Endothelial cell of hepatic sinusoid (primary cell): ENCODE measurements at regions not wholly inside any gene's neighbourhood (a gene's known extent, or its start where the extent isn't known, plus 50 kb on each side); places are given as distances from the start of the nearest gene placed in this dataset.

ENCODE experiments used
- in situ Hi-C: cut with HindIII; loops from 2 replicates; pipeline ENCODE4 v1.10.0; 2017; ENCODE audit warnings: low sequenced_read_pairs

DNA sequence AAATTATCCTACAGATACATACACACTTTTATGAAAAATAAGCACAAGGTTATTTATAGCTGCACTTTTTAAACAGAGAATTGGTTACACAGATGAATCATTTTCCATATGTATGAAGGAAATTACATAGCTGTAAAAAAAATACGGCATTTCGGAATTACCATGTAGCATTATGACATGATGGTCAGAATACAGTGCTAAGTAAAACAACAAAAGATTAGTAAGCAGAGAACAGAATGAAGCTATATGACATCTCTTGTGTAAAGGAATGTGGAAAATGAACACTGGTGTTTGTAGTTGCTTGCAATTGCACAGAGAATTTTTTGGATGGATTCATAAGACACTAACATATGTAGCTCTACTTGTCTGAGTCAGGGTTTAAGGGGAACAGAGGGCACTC lies 1222.0 kb upstream of the PRKX start:
- in situ Hi-C loops, result no loop called here

DNA sequence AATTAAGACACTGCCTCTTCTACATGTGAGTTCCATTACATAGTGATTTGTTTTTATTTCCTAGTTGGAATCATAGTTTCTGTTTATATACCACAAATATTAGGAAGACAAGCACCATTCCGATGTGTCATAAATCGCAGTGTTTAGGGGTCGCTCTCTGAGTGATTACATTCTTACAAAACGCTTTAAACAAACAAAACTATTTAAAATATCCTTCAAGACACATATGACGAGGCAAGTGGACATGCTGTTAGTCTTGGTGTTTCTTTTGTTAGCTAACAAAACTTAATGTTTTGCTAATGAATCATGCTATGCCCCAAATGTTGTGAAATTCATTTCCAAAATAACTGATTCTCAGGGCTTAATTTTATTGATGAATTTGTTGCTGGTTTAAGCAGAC lies 1219.3 kb upstream of the PRKX start:
- in situ Hi-C loops, result no loop called here

DNA sequence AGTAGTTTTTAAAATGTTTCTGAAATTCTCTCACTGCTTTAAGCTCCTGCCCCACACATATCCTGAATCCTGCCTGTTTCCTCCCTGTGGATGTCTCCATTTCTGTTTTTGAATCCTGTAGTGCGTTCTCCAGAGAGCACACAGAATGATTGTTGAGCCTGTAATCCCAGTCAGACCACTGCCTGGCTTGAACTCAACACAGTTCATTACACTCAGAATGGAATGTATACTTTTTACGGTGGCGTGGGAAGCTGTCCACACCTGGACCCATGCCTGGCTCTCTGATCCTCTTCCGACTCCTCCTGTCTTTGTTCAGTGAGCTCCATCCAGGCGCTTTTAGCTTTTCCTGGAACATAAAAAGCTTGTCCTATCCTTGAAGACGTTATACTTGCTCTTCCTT lies 1217.0 kb upstream of the PRKX start:
- in situ Hi-C loops, result no loop called here

DNA sequence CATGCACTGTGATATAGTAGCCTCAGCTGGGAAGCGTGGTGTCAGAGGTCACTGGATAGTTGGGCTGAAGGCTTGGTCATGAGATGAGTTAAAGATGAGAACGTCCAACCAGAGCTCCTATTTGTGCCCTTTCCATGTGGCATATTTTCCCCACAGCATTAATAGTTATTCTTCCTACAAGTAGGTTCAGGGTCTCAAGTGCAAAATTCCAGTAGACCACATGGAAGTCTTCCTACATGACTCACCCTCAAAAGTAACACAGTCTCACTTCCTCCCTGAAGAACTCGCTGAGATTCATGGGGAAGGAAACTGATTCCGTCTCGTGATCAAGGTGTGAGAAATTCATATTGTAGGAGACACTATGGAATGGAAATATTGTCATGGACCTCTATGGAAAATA lies 1212.5 kb upstream of the PRKX start:
- in situ Hi-C loops, result no loop called here

DNA sequence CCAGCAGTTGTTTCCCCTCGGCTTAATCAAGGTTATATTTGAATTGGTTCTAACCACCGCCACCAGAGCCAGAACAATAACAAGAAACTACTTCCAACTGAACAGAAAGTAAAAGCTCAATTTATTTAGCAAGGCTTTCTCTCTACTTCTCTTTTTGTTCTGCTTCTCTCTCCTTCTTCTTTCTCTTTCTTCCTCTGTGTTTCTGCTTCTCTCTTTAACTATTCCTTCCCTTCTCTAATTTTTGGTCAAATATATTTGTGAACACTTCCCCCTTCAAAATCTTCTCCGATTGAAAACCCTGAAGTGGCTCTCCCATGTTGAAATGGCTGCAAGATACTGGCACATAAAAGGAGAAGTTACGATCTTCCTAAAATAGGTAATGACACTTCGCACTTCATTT lies 1195.9 kb upstream of the PRKX start:
- in situ Hi-C loops, result no loop called here

DNA sequence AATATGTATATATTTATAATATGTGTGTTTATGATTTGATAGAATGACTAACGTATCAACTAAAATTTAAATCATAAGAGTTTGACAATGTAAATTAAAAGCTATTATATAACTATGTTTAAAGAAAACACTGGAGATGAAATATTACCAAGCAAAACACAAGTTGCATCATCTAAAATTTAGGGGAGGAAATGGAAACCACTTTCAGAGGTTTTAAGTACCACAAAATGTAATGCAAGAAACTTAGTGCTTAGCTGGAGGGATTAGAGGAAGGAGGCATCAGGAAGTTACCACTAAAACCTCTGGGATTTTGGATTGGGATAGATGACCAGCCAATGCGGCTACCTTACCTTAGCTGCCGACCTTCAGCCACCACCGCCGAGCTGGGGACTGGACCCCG lies 1192.1 kb upstream of the PRKX start:
- in situ Hi-C loops, result no loop called here

DNA sequence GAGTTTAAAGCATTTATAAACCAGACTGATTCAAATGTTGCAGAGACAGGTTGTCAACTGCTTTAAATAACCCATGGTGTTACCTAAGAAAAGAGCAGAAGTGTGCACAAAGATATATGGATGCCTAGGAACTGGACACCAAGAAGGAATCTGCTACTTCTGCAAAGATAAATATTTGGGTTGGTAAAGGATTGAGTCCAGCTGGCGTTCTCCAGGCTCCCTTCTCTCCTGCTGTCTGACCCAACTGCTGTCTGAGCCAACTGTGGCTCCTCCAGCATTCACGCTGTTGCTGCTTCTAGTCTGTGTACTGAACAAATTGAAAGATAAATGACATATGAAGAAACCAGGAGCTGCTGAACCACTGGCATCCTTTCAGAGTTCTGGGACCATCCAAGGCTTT lies 1167.8 kb upstream of the PRKX start:
- in situ Hi-C loops, result no loop called here

DNA sequence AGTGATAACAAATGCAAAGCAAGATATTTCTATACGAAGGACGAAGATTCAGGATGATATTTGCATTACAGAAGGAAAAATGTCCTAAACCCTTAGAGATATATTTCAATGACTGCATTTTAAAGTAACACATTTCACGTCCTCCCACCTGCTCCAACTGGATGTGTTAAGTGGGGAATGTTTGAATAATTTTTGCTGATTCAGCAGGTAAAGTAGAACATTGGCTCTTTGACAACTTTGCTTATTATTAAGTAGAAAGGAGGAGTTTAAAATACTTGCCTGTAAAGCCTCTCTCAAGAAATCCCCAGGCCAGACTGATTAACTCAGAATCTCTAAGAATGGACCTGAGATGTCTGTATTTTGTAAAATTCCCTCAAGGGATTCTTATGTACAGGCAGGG lies 1165.2 kb upstream of the PRKX start:
- in situ Hi-C loops, result no loop called here

DNA sequence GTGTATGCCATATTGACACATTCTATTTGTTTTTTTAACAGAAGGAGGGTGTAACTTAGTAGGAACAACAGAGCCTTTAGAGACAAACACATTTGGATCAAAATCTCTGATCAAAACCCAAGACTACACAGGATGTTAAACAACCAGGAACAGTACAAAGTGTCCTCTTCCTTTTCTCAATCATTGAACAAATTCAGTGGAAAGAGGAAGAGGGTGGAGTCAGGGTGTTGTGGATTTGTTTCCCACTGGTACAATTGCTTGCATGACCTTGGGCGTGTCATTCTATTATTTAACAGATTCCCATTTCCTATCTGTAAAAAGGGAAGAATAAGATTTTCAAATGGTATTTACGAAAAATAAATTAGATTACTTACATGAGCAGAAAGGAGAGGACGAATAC lies 1162.8 kb upstream of the PRKX start:
- in situ Hi-C loops, result no loop called here

DNA sequence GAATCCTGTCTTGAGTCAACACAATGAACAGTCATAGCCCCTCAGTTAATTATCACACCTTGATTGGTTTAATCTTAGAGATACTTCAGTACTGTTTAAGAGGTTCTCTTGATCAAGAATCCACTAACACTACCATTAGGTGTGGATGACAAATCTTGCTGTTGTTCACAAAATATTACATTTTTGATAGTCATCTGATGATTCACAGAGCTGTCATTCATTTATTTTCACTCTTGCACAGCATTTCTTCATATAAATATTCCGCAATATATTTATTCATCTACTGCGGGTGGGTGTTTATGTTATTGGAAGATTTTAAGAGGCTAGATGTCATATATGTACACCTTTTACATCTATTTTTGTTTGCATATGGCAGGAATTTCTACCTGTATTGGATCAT lies 1138.1 kb upstream of the PRKX start:
- in situ Hi-C loops, result no loop called here

DNA sequence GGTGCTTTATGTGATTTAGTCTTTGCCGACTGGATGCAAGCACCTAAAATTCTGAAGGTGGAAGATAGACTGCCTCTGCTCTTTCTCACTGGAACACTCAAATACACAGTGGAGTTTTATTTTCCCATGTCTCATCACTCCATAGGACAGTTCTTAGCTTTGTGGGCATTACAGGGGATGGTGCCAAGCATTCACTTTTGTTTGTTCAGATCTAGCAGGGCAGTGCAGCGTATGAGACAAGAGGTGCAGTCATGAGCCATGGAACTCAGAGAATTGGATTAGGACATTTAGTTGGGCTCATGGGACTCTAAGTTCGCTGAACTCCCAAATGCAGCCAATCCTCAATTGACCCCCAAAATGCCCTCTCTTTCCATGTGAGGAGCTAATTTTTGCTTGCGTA lies 1136.9 kb upstream of the PRKX start:
- in situ Hi-C loops, result no loop called here

DNA sequence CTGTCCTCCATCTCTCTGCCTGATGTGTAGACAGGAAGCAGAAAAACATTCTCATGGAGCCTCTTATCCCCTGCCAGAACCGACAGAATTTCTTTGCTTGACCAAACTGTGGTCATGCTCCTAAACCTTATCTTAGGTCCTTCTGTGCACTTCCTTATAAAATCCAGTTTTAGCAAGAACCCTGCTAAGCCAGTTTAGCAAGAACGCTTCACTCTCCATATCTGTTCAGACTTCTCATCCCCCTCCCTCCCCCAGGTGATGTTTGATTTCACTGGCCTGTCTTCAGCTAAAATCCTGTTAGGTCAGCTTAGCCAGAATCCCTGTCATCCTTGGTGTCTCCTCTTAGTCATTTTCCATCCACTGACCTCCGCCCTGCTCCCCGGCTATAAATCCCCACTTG lies 1130.9 kb upstream of the PRKX start:
- in situ Hi-C loops, result no loop called here

DNA sequence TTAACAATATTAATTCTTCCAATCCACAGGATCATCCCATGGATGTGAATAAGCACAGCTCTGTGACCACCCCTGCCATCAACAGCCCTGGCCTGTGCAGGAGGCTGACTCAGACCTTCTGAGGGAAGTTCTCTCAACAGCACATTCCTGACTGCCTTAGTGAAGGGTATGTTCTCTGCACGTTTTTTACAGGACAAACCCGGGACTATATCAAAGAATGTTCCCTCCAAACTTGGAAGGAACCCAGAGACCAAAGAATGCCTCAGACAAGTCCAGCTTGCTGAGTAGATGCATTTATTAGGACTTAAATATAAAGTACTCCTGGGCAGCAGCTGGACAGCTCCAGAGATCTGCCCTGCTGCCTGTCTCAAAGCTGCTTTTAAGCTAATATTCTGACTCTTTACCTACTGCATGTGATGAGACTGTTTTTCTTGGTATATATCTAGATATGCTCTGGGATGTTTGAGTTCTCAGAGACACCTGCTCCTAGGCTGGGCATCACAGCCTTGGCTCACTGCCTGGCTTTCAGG lies 1127.8 kb upstream of the PRKX start:
- in situ Hi-C loops, result no loop called here

DNA sequence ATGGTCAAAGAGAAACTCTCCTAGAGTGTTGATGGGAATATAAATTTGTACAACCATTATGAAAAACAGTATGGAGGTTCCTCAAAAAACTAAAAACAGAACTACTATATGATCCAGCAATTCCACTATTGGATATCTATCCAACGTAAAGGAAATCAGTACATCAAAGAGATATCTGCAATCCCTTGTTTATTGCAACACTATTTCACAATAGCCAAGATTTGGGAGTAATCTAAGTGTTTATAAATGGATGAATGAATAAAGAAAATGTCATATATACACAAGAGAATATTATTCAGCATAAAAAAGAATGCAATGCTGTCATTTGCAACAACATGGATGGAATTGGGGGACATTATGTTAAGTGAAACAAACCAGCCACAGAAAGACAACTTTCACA lies 1118.1 kb upstream of the PRKX start:
- in situ Hi-C loops, result no loop called here

DNA sequence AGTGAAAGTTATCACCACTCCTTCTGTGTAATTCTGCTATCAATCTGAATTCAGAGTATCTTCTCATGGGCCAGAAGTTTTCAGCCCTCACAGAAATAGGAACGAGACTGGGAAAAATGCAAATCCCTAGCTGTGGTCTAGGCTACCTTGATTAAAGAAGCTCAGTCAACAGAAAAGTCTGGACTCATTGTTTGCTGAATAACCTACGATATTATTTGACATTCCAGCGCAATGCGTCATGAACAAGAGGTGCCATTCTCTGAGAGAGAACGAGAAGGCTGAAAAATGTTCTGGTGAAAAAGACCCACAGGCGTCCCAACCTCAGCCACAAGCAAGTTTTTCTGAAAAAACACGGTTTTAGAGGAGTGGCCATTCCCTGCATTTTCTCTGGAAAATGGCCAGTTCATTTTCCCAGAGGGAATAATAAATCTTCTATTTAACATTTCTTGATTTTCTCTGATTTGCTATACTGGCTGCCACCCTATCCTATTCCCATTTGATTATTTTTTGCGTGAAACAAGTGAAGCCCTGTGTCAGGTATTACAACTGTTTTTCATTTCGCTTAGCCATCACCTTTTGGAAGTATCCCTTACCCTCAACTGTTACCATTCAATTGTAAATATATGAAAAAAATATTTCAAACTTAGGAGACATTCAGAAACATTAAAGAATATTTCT lies 1117.6 kb upstream of the PRKX start:
- in situ Hi-C loops, result no loop called here

DNA sequence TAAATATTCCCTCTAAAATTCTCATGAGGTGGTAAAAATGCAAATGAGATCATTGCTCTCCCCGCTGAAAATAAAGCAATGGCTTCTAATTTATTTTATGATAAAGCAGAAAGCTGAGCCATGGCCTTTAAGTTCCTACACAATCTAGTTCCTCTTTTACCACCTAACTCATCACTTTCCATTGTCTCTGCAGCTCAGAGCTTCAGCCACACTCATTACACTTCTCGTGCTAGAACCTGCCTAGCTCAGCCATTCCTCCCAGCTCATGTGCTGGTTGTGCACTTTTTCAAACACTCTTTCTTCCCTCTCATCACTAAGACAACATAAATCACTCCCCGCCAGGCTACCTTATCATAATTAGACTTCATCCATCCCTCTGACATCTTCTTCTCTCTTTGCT lies 1112.1 kb upstream of the PRKX start:
- in situ Hi-C loops, result no loop called here

DNA sequence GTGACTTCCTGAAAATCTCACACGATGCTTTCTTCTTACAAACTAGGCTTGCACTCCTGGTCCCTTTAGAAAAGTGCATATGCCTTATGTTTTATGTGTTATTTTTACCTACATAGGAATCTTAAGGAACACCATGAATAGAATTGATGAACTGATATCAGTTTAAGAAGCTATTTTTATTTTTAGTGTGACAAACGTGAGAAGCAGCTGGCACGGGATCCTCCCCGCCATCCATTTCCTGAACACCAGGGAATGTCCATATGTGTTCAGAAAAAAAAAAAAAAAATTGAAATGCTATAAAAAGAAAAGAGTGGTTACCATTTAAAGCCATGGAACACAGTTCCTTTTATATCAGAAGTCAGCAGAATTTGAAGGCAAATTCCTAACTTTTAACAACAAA lies 1096.1 kb upstream of the PRKX start:
- in situ Hi-C loops, result no loop called here

DNA sequence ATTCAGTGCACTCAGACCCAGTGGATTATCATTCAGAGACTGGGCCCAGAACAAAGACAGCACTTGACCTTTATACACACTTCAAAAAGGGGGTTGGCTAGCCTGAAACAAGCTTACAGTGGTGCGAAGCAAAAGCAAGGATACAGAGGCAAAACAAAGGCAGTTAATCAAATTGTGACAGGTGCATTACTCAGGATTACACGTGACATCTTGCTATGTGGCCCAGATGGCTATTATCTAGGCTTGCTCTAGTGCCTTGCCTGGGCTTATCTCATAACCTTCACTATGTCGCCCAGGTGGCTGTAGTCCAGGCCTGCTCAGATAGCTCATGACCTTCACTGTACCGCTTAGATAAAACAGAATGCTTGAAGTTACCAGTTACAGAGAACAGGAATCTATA lies 1092.1 kb upstream of the PRKX start:
- in situ Hi-C loops, result no loop called here

DNA sequence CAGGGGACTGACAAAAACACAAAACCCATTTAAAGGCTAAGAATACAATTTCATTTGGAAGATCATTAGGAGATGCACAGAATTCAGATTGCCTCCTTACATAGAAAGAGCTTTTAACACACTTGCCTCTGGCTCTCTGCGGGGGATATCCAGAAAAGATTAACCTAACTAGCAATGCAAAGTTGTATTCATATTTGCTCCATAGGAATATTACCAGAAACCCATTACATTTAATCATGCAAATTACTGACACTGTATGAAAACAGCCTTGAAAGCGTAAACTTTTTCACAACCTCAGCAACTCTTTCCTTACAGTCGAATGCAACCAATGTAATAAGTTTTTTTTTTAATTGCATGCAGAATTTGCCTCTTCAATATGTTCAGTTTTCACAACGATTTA lies 1087.3 kb upstream of the PRKX start:
- in situ Hi-C loops, result no loop called here

DNA sequence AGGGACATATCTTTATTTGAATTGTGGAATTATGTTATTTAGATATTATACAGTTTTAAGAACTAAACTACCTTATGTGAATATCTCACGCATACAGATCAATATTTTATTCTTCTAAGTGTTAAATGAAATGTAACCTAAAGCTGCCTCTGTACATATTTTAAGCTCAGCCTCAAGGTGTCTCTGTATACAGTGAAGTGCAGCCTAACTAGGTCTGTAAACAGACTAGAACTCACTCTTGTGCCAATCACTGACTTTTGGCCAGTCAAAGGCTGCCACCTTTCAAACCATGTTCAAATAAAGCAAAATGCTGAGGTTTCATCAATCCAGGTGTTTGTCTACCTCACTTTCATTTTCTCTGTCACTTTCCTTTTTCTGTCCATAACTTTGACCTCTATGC lies 1074.5 kb upstream of the PRKX start:
- in situ Hi-C loops, result no loop called here

DNA sequence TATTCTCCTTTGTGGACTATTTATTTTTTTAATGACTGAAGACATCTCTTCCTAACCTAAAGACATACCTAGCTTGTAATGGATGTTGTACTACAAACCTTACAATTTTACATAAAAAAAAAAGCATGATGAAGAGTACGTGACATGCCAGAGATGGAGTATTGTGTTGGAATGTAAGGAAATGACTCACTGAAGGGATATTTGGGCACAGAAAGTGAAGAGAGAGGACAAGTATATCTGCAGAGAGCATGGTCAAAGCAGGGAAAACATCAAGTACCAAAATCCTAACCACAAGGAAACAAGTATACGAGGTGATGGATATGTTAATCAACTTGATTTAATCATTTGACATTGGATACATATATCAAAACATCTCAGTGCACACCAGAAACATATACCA lies 1051.4 kb upstream of the PRKX start:
- in situ Hi-C loops, result no loop called here

DNA sequence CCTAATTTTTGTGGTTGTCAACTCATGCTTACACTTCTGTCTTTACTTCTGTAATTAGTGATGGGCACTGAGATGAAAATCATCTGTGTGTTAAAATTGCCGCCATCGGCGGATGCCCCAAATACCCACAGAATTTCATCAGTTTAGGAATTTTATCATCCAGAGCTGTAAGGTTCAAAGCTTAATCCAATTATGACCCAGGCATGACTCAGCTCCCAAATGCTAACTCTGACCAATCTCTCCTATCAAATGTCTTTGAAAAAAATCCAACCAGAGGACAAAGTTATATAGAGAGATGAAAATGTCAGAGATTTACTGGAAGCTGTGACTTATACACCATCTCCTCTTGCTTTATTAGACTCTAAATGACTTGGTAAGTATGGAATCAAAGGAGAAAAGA lies 1048.7 kb upstream of the PRKX start:
- in situ Hi-C loops, result no loop called here

DNA sequence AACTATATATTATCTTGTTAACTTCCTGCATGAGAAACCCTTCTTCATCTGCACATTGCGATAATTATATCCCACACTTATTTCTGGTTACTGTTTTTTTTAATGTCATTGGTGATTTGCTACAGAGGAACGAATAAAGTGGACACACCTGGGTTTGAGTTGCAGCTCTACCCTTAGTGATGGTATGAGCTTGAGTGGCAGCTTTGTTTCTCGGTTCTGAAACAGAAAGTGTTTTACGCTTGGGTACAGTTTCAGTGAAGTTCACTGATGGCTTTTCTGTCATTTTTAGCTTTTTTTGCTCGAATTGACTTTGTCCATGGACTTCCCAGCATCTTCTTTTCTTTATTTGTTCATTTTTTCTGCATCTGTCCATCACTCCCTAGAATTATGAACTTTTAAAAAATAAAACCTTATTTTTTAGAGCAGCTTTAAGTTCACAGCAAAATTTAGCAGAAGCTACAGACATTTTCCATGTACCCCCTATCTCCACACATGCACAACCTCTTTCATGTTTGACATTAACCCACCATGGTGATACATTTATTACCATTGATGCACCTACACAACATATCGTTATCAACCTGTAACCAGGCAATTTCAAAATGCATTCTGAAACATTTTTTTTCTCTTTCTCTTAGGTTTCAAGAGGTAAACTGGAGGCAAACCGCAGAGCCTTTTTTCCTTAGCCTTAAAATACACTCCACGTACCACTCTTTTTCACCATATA lies 1041.6 kb upstream of the PRKX start:
- in situ Hi-C loops, result no loop called here
